Ascending aorta (tissue), 2 donors: ENCODE measurements at regions not wholly inside any gene's neighbourhood (a gene's known extent, or its start where the extent isn't known, plus 50 kb on each side); places are given as distances from the start of the nearest gene placed in this dataset.

Source experiments
- DNase-seq, 2 donors: peaks; one replicate each; pipeline ENCODE4 v3.0.0-alpha.2; 2019; ENCODE audit warnings: low spot score in 2 of 2
- H3K27ac ChIP-seq, 2 donors: fragments of 200-600 bp; sonication (generic); one replicate each; pipeline ENCODE4 v1.5.1; 2016 to 2017; ENCODE audit warnings: mild to moderate bottlenecking in 1 of 2
- H3K27me3 ChIP-seq: fragments of 200-600 bp; sonication (generic); one replicate; pipeline ENCODE4 v1.5.1; 2017
- H3K36me3 ChIP-seq, 2 donors: fragments of 200-600 bp; sonication (generic); one replicate each; pipeline ENCODE4 v1.5.1; 2016
- H3K4me1 ChIP-seq, 2 donors: fragments of 200-600 bp; sonication (generic); one replicate each; pipeline ENCODE4 v1.5.1; 2016 to 2017; ENCODE audit warnings: mild to moderate bottlenecking in 1 of 2
- H3K4me3 ChIP-seq, 2 donors: fragments of 200-600 bp; sonication (generic); one replicate each; pipeline ENCODE4 v1.5.1; 2016 to 2017; ENCODE audit warnings: mild to moderate bottlenecking in 1 of 2
- H3K9me3 ChIP-seq, 2 donors: fragments of 200-600 bp; sonication (generic); one replicate each; pipeline ENCODE4 v1.5.1; 2016
- CTCF ChIP-seq, 3 experiments: fragments of 200-600 bp in 2 of 3; fragments of 450-650 bp in 1 of 3; sonication (generic) in 2 of 3; IDR thresholded peaks; one replicate each; pipeline ENCODE4 v1.5.1; 2016 to 2019; ENCODE audit warnings: antibody characterized with exemption in 3 of 3, mild to moderate bottlenecking in 1 of 3, moderate library complexity in 1 of 3
- intact Hi-C: fragments of 100-400 bp; cut with DNase I; formaldehyde crosslinking; loops from one replicate; pipeline ENCODE4 v1.15.1; 2023

GRCh38 chr11:70760416-70761020, 362.2 kb downstream of the CTTN start:
- TF ChIP-seq CTCF (IDR thresholded peaks at IDR 0.05) = no peak
- H3K27me3 ChIP-seq = no peaks in the 10 kb centered on the region
- H3K9me3 ChIP-seq = no peaks in the 10 kb centered on the region
- no peaks in the 10 kb centered on the region for H3K4me1 ChIP-seq
- no peak for DNase-seq
- H3K27ac ChIP-seq = no peak overlapping the region
- intact Hi-C loops = no loop called here
- H3K4me3 ChIP-seq = no peak overlapping the region
- H3K36me3 ChIP-seq = no peaks in the 10 kb centered on the region

GRCh38 chr11:70761094-70761907, 363.0 kb downstream of the CTTN start:
- Histone ChIP-seq H3K4me1 (no peaks in the 10 kb centered on the region), H3K27ac (no peak overlapping the region), H3K9me3 (no peaks in the 10 kb centered on the region), H3K27me3 (no peaks in the 10 kb centered on the region), H3K36me3 (no peaks in the 10 kb centered on the region), H3K4me3 (no peak overlapping the region)
- TF ChIP-seq CTCF (IDR thresholded peaks at IDR 0.05) = no peak
- intact Hi-C loops = no loop called here
- no peak for DNase-seq

- intact Hi-C loops = no loop called here
- no peak overlapping the region for H3K4me3 ChIP-seq
- no peaks in the 10 kb centered on the region for H3K4me1 ChIP-seq
- no peak for TF ChIP-seq CTCF (IDR thresholded peaks at IDR 0.05)
- no peaks in the 10 kb centered on the region for H3K36me3 ChIP-seq
- H3K9me3 ChIP-seq = no peaks in the 10 kb centered on the region
- H3K27ac ChIP-seq = no peak overlapping the region
- no peaks in the 10 kb centered on the region for H3K27me3 ChIP-seq
- DNase-seq = no peak
These were observed 363.6 kb downstream of the CTTN start for GRCh38 chr11:70761908-70762337.

GRCh38 chr11:70762810-70763209, 364.5 kb downstream of the CTTN start:
- H3K4me1 ChIP-seq = no peaks in the 10 kb centered on the region
- no peak for TF ChIP-seq CTCF (IDR thresholded peaks at IDR 0.05)
- DNase-seq = no peak
- intact Hi-C loops = no loop called here
- H3K36me3 ChIP-seq = no peaks in the 10 kb centered on the region
- no peaks in the 10 kb centered on the region for H3K9me3 ChIP-seq
- no peak overlapping the region for H3K4me3 ChIP-seq
- H3K27ac ChIP-seq = no peak overlapping the region
- no peaks in the 10 kb centered on the region for H3K27me3 ChIP-seq

GRCh38 chr11:70763606-70764005, 365.3 kb downstream of the CTTN start:
- intact Hi-C loops = no loop called here
- TF ChIP-seq CTCF (IDR thresholded peaks at IDR 0.05) = no peak
- H3K4me3 ChIP-seq = no peak overlapping the region
- H3K36me3 ChIP-seq = no peaks in the 10 kb centered on the region
- no peaks in the 10 kb centered on the region for H3K9me3 ChIP-seq
- H3K4me1 ChIP-seq = no peaks in the 10 kb centered on the region
- no peak for DNase-seq
- H3K27me3 ChIP-seq = no peaks in the 10 kb centered on the region
- no peak overlapping the region for H3K27ac ChIP-seq
